Kidney capillary endothelial cell (primary cell): ENCODE measurements at regions not wholly inside any gene's neighbourhood (a gene's known extent, or its start where the extent isn't known, plus 50 kb on each side); places are given as distances from the start of the nearest gene placed in this dataset.

Experiments used
- DNase-seq: peaks from one replicate; pipeline ENCODE4 v3.0.0-alpha.2; 2018; ENCODE audit warnings: low spot score

DNA sequence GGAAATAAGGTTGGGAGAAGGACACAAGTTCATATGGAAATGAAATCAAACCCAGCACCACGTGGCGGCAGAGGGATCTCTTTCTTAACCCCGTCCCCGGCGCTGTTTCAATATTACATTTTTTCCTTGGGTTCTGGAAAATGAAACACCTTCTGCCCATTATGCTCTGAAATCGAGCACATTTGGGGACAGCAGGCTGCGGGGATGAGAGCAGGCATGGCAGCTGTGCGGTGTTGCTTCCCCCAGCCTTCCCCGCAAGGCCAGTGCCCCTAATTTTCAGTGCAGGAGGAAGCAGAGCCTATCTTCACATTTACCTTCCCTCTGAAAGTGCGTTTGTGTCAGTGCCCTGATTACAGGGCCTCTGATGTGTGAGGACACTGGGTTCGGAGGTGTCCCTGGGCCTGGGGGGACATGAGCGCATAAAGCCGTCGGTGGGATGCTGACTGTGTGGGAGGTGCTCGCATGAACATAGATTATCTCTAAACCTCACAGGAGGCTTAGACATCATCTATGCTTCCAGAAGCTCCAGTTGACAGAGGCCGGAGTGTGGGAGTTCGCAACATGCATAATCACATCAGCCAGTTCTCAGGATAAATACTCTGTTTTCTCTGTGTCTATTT, 921.3 kb downstream of the BRD1 start:
- no peak for DNase-seq

- DNase-seq, result no peak
Measured at GRCh38 chr22:48905206-48905975, 922.3 kb downstream of the BRD1 start.

DNA sequence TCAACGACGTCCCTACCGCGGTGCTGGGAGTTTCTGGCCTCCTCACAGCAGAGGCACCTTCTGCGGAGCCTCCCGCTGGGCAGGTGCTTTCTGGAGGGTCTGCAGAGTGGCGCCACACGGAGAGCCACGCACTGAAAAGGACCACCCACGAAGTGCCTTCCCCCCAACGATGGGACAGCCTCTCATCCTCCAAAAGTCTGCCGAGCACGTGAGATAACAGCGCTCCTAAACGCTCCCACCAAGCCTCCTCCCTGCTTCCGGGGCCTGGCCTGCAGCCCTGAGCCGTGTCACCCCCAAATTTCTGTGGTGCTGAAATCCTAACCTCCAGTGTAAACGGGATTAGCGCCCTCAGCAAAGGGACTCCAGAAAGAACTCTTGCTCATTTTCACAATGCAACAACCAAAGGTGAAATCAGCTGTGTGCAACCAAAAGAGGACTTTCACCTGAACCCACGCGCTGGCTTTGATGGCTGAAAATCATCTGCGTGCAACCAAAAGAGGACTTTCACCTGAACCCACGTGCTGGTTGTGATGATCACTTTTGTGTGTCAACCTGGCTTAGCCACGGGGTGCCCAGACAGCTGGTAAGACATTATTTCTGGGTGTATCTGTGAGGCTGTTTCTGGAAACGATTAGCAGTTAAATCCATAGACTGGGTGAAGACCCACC, 924.6 kb downstream of the BRD1 start:
- DNase-seq, result no peak

DNA sequence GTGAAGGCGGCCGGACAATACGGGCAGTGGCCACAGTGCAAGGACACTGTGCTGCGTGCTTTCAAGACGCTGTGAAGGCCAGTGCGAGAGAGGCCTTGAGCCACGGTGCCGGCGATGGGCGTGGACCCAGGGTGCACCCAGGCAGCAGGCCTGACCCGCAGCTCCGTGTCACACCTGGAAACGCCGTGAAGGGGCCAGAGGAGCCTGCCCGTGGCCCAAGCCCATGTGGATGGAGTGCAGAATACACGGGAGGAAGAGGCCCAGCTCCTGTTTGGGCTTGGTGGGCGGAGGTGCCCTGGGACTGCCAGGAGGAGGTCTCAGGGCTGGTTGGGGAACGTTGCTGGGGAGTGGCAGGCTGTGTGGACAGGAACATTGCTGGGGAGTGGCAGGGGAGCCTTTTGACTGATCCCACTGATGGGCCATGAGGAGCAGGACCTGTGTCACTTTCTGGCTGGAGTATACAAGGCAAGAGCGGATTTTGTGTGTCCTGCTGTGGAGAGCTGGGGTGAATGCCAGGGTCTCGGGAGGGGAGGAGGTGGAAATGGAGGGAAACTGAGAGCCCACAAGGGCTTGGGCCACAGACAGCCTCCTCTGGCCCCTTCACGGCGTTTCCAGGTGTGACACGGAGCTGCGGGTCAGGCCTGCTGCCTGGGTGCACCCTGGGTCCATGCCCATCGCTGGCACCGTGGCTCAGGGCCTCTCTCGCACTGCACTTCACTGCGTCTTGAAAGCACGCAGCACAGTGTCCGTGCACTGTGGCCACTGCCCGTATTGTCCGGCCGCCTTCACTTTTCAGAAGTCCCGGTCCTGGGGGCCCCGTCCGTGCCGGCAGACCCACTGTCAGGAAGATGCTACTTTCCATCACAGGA, 925.4 kb downstream of the BRD1 start:
- no peak for DNase-seq

DNA sequence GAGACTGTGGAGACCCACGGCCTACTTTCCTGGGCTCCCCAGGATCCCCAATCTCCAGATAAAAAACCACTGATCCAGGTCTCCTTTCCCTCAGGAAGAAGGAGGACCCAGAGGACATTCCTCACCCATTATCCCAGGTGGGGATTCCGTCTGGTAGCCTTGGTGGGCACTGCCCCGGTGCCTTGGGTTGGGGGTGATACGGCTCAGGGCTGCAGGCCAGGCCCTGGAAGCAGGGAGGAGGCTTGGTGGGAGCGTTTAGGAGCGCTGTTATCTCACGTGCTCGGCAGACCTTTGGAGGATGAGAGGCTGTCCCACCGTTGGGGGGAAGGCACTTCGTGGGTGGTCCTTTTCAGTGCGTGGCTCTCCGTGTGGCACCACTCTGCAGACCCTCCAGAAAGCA, 926.3 kb downstream of the BRD1 start:
- no peak for DNase-seq

- DNase-seq, result no peak
Measured at GRCh38 chr22:48900626-48901025, 927.0 kb downstream of the BRD1 start.

GRCh38 chr22:48900327-48900597, 927.4 kb downstream of the BRD1 start:
- no peak for DNase-seq

DNA sequence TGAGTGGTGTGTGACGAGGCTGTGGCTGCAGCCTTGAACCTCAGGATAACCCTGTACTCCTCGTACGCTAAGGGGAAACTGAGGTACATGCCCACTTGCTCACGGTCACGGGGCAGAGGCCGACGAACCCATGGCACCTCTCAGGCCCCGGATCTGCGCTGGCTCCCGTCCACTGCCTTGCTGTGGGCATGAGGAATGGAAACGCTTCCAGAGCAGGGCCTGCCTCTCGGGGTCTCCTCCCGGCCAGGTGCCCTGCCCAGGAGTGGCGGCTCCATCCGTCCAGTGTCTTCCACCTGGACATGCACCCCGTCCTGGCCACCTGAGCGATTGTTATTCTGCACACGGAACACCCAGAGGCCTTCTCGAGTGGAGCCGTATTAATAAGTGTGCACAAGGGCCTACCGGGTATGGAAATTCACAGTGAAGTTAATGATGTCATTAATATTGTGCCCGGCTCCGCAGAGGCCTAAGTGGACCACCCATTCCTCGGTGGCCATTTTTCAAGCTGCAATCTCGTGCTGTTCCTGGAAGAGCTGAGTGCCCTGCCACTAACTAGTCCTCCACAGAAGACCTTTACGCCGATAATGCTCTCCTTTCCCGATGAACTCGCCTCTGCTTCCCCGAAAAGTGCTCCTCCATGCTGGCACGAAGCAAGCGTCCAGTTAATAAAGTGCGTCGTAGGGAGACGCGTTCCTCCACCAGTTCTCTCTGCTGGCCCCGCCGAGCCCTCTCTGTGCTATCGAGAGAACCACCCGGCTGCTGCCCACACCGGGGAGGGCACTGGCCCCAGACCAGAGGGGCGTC, 927.9 kb downstream of the BRD1 start:
- no peak for DNase-seq

- no peak for DNase-seq
Measured at GRCh38 chr22:48898524-48899250, 929.0 kb downstream of the BRD1 start.

DNA sequence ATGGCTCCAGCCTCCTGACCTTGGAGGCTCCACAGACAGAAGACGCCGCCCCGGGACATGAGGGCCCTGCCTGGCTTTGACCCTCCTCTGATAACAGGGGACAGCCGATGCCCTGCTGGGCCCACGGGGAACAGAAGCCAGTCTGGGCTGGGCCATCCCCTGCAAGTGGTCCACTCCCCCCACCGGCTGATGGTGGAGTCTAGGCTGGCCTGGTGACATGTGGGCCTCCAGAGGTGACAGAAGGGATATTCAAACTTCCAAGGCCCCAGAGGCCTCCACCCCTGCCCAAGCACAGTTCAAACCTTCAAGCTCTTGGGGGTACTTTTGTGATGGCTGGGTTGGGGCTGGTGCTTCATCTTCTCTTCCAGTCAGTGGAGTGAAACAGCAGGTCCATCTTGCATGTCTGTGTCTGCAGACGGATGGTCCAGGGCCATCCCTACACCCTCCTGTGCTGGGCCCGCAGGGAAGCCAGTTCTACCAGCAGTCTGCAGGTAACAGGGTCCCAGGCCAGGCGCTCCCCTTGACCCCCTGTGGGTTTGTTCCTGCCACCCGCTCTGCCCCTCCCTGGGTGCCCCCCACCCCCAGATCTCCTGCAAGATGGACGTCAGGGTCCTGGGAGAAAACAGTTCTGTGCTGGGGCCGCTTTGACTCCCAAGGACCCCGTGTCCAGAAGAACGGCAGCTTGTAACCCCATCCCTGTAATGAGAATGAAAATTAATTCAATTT, 929.9 kb downstream of the BRD1 start:
- DNase-seq, result no peak

DNA sequence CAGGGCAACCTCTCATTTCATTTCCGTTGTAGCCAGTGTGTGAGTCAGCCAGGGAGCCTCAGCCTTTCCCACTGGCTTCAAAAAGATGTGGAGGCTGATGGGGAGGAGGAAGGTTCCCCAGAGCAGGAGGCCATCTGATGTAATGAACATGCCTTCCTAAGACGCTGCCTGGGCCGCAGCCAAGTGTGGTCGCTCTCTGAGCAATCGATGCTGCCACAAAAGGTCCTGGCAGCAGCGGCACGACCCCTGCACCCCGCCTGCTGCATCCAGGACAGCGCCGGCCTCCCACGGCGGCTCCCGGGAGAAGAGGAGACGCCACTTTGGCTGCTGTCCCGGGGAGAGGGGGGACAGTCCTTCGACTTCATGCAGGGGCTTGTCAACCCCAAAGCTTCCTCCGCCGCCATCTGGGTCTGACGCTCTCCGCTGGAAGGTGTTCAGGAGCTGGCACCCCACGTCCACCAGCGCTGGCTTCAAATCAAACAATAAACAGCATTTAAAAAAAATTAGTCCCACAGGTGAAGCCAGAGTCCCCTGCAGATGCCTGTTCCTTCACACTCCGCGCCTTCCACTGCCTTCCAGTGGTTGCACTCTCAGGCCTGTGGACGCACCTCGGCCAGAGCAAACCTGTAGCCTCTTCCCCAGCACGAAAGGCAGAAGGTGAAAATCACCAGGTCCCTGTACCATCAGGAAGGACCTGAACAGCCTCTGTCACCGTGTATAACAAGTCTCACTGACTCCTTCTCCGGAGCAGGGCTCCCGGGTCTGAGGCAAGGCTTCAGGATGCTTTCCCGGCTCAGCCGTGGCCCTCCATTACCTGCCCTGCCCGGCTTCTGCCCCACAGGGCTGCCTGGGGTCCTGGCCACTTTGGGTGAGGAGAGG, 930.7 kb downstream of the BRD1 start:
- DNase-seq, result no peak

DNA sequence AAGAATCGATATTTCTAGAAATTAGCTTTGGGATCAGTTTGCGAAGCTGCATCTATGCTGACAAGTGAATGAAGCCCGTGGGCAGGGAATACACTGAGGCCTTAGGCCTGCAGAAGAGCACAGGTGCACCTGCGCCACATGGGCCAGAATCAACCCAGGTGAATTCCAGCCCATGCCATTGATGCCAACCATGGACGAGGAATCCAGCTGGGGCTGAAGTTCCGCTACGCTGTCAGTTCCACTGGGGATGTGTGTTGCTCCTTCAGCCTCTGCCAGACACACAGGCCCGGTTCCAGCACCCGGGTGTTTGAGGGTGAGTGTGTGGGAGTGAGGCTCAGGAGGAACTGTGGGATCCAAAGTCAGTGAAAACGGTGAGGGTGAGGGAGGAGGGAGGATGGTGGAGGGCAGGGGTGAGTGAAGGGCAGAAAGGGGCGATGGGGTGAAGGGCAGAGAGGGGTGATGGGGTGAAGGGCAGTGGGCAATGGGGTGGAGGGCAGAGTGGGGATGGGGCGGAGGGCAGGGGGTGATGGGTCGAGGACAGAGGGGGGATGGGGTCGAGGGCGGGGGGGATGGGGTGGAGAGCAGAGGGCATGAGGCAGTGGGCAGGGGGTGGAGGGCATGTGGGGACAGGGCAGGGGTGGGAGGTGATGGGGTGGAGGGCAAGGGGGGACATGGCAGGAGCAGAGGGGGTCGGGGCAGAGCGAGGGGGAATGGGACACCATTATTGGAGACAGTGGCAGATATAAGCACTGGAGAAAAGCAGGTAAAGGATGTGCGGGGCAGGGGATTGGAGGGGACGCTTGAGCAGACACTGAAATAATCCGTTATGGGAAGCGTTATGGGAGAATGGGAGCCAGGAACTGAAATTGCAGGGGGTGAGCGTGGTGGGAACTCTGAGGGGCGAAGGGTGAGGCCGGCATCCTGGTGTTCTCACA, 931.6 kb downstream of the BRD1 start:
- DNase-seq, result no peak

- DNase-seq, result no peak
Measured at GRCh38 chr22:48895336-48895735, 932.3 kb downstream of the BRD1 start.

GRCh38 chr22:48894804-48895250, 932.8 kb downstream of the BRD1 start:
- DNase-seq, result no peak

DNA sequence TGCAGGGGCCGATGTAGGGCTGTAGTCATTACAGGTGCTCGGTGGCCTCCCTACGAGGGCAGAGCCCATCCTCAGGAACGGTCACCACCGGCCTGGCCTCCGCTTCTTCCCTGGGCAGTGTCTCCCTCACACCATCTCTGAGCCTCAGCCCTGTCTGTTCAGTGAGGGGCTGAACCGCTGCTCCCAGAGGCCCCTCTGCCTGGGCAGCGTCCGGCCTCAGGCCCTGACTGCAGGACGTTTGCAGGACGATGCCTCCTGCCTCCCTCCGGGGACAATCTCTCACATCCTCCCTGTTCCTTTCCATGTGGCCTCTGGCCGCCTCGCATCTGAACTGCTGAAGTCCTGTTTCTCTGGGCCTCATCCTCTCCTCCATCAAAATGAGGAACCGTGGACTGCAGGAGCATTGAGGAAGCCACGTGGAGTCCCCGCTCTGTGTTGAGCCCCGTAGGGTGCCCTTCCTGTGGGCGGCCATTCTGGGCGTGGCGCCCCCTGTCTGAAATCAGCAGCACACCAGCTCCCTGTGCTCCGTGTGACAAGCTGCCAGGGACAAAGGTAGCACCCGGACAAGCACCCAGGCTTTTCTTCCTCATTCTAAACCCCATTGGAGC, 933.5 kb downstream of the BRD1 start:
- DNase-seq, result no peak

DNA sequence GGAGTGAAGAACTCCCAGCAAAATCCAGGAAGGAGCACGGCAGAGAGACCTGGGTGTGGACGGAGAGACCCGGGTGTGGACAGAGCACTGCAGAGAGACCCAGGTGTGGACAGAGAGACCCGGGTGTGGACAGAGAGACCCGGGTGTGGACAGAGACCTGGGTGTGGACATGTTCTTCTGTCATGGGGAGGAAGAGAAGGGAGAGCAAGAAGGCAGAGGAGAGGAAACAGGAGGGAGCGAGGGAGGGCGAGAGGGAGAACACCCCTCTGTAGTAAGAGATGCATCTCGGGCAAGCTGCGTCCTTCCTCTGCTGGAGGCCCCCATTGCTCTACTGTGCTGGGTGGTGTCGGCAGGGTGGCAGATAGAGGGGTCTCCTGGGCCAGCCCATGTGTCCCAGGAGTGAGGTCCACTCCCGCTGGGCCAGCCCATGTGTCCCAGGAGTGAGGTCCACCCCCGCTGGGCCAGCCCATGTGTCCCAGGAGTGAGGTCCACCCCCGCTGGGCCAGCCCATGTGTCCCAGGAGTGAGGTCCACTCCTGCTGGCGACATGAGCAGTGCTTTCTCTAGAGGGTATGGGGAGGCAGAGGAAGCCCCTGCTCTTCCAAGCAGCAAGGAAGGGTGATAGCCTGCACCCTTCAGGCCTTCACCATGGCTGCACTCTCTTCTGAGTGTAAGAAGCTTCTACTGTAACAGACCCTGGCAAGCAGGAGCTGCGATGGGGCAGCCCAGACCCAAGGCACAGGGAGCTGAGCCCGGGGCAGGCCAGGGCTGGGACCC, 934.2 kb downstream of the BRD1 start:
- no peak for DNase-seq
